GM21737 (cell line): ENCODE measurements at regions not wholly inside any gene's neighbourhood (a gene's known extent, or its start where the extent isn't known, plus 50 kb on each side); places are given as distances from the start of the nearest gene placed in this dataset.
A peak's percentile ranks its signal among the peaks of the same experiment; 100 is the strongest.
"Not testable (repeated sequence)": the region's sequence is repeated elsewhere in the genome, so short reads cannot be mapped to it uniquely, and the experiment has no call there.

Source experiments
- ATAC-seq: cut with Tn5 transposase; IDR thresholded peaks from one replicate; pipeline ENCODE4 v1.9.1; 2021; ENCODE audit warnings: mild to moderate bottlenecking, moderate library complexity; ENCODE audit not compliant: unreplicated experiment

GRCh38 chr3:82198009-82198408 lies 436.6 kb upstream of the GBE1 start:
- no peak for ATAC-seq

GRCh38 chr3:82196645-82197044 lies 435.2 kb upstream of the GBE1 start:
- no peak for ATAC-seq

GRCh38 chr3:82194870-82195269 lies 433.4 kb upstream of the GBE1 start:
- ATAC-seq: no peak

GRCh38 chr3:82186017-82186416 lies 424.6 kb upstream of the GBE1 start:
- ATAC-seq: no peak

- ATAC-seq: no peak
These were observed 417.8 kb upstream of the GBE1 start for GRCh38 chr3:82179291-82179690.

GRCh38 chr3:82178291-82178690 lies 416.8 kb upstream of the GBE1 start:
- ATAC-seq: no peak

GRCh38 chr3:82177774-82178173 lies 416.3 kb upstream of the GBE1 start:
- ATAC-seq: no peak

- ATAC-seq: no peak
These were observed 403.8 kb upstream of the GBE1 start for GRCh38 chr3:82165266-82165665.

- no peak for ATAC-seq
These were observed 402.6 kb upstream of the GBE1 start for GRCh38 chr3:82163907-82164520.

- ATAC-seq: no peak
These were observed 396.5 kb upstream of the GBE1 start for GRCh38 chr3:82157952-82158351.

GRCh38 chr3:82153892-82154291 lies 392.4 kb upstream of the GBE1 start:
- not testable (repeated sequence) for ATAC-seq

- ATAC-seq: no peak
These were observed 384.3 kb upstream of the GBE1 start for GRCh38 chr3:82145742-82146141.

- no peak for ATAC-seq
These were observed 383.4 kb upstream of the GBE1 start for GRCh38 chr3:82144811-82145210.

- no peak for ATAC-seq
These were observed 382.4 kb upstream of the GBE1 start for GRCh38 chr3:82143661-82144412.

GRCh38 chr3:82141592-82141991 lies 380.1 kb upstream of the GBE1 start:
- no peak for ATAC-seq

- ATAC-seq: no peak
These were observed 376.4 kb upstream of the GBE1 start for GRCh38 chr3:82137861-82138260.

GRCh38 chr3:82137050-82137449 lies 375.6 kb upstream of the GBE1 start:
- ATAC-seq: no peak

- ATAC-seq: peak; percentile 91
These were observed 371.7 kb upstream of the GBE1 start for GRCh38 chr3:82133070-82133606.

- ATAC-seq: no peak
These were observed 371.0 kb upstream of the GBE1 start for GRCh38 chr3:82132210-82133069.

GRCh38 chr3:82130046-82130445 lies 368.6 kb upstream of the GBE1 start:
- no peak for ATAC-seq

- no peak for ATAC-seq
These were observed 367.9 kb upstream of the GBE1 start for GRCh38 chr3:82129221-82129801.
